ENCODE measurements at regions not wholly inside any gene's neighbourhood (a gene's known extent, or its start where the extent isn't known, plus 50 kb on each side); places are given as distances from the start of the nearest gene placed in this dataset.

- TF ChIP-seq, protein P1, sequence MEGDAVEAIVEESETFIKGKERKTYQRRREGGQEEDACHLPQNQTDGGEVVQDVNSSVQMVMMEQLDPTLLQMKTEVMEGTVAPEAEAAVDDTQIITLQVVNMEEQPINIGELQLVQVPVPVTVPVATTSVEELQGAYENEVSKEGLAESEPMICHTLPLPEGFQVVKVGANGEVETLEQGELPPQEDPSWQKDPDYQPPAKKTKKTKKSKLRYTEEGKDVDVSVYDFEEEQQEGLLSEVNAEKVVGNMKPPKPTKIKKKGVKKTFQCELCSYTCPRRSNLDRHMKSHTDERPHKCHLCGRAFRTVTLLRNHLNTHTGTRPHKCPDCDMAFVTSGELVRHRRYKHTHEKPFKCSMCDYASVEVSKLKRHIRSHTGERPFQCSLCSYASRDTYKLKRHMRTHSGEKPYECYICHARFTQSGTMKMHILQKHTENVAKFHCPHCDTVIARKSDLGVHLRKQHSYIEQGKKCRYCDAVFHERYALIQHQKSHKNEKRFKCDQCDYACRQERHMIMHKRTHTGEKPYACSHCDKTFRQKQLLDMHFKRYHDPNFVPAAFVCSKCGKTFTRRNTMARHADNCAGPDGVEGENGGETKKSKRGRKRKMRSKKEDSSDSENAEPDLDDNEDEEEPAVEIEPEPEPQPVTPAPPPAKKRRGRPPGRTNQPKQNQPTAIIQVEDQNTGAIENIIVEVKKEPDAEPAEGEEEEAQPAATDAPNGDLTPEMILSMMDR (IDR thresholded peaks at IDR 0.05 in 8 of 11, conservative IDR thresholded peaks at IDR 0.05 in 3 of 11), result no peak
- no peak for TF ChIP-seq POLR2AphosphoS5 (IDR thresholded peaks at IDR 0.05)
- TF ChIP-seq POLR2A (IDR thresholded peaks at IDR 0.05), result no peak
These were observed 263.7 kb downstream of the PTPRU start for GRCh38 chr1:29500041-29500440.

Data from spleen (tissue), 7 donors.